Testis (tissue), 2 donors: ENCODE measurements at regions not wholly inside any gene's neighbourhood (a gene's known extent, or its start where the extent isn't known, plus 50 kb on each side); places are given as distances from the start of the nearest gene placed in this dataset.

Experiments
- POLR2A ChIP-seq: fragments of 450-650 bp; IDR thresholded peaks from one replicate; pipeline ENCODE4 v1.6.1; 2017; ENCODE audit warnings: antibody characterized with exemption, mild to moderate bottlenecking, moderate library complexity
- TF ChIP-seq, protein P1 (sequence below), 3 experiments: fragments of 450-650 bp in 2 of 3; fragments of 200-600 bp in 1 of 3; sonication (generic) in 1 of 3; IDR thresholded peaks; one replicate each; pipeline ENCODE4 v1.5.1; 2016 to 2019; ENCODE audit warnings: antibody characterized with exemption in 3 of 3, mild to moderate bottlenecking in 2 of 3, moderate library complexity in 1 of 3

DNA sequence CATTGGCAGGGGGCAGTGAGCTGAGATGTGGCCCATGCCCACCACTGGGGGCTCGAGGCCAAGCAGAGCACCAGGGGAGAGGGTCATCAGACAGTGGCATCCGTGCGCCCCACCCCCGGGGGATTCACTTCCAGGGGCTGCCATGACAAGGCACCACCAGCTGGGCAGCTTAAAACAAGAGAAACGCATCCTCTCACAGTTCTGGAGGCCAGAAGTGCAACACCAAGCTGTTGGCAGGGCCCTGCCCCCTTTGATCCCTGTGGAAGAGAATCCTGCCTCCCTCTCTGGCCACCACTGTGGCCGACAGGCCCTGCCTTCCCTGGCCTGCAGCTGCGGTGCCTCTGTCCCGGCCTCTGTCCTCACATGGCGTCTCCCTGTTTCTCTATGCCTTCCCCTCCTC is 187.7 kb upstream of the ID2 start:
- TF ChIP-seq, protein P1, sequence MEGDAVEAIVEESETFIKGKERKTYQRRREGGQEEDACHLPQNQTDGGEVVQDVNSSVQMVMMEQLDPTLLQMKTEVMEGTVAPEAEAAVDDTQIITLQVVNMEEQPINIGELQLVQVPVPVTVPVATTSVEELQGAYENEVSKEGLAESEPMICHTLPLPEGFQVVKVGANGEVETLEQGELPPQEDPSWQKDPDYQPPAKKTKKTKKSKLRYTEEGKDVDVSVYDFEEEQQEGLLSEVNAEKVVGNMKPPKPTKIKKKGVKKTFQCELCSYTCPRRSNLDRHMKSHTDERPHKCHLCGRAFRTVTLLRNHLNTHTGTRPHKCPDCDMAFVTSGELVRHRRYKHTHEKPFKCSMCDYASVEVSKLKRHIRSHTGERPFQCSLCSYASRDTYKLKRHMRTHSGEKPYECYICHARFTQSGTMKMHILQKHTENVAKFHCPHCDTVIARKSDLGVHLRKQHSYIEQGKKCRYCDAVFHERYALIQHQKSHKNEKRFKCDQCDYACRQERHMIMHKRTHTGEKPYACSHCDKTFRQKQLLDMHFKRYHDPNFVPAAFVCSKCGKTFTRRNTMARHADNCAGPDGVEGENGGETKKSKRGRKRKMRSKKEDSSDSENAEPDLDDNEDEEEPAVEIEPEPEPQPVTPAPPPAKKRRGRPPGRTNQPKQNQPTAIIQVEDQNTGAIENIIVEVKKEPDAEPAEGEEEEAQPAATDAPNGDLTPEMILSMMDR (IDR thresholded peaks at IDR 0.05) = no peak
- no peak for TF ChIP-seq POLR2A
